HS-27A (cell line): ENCODE measurements at regions not wholly inside any gene's neighbourhood (a gene's known extent, or its start where the extent isn't known, plus 50 kb on each side); places are given as distances from the start of the nearest gene placed in this dataset.

Experiments
- DNase-seq: peaks from one replicate; pipeline ENCODE4 v3.0.0-alpha.2; 2012; ENCODE audit warnings: low read depth, missing footprints

- no peak for DNase-seq
Measured at GRCh38 chr13:22311734-22312404, 641.0 kb downstream of the FGF9 start.

GRCh38 chr13:22312405-22312803 lies 641.5 kb downstream of the FGF9 start:
- DNase-seq: no peak

- DNase-seq: no peak
Measured at GRCh38 chr13:22316494-22317025, 645.7 kb downstream of the FGF9 start.

GRCh38 chr13:22320991-22321390 lies 650.1 kb downstream of the FGF9 start:
- no peak for DNase-seq

GRCh38 chr13:22325761-22326160 lies 654.9 kb downstream of the FGF9 start:
- DNase-seq: no peak

GRCh38 chr13:22332416-22332815 lies 661.5 kb downstream of the FGF9 start:
- DNase-seq: no peak

GRCh38 chr13:22336460-22336859 lies 665.6 kb downstream of the FGF9 start:
- DNase-seq: no peak

- DNase-seq: no peak
Measured at GRCh38 chr13:22357132-22357531, 686.3 kb downstream of the FGF9 start.

GRCh38 chr13:22369090-22369489 lies 698.2 kb downstream of the FGF9 start:
- DNase-seq: no peak

- DNase-seq: no peak
Measured at GRCh38 chr13:22369840-22370239, 699.0 kb downstream of the FGF9 start.

- DNase-seq: no peak
Measured at GRCh38 chr13:22372261-22372660, 701.4 kb downstream of the FGF9 start.

- no peak for DNase-seq
Measured at GRCh38 chr13:22375151-22375550, 704.3 kb downstream of the FGF9 start.

GRCh38 chr13:22387899-22388298 lies 717.0 kb downstream of the FGF9 start:
- no peak for DNase-seq

- no peak for DNase-seq
Measured at GRCh38 chr13:22399801-22400420, 729.0 kb downstream of the FGF9 start.

- no peak for DNase-seq
Measured at GRCh38 chr13:22402682-22403081, 731.8 kb downstream of the FGF9 start.

GRCh38 chr13:22403144-22403543 lies 732.3 kb downstream of the FGF9 start:
- no peak for DNase-seq

- DNase-seq: no peak
Measured at GRCh38 chr13:22405891-22406290, 735.0 kb downstream of the FGF9 start.

- no peak for DNase-seq
Measured at GRCh38 chr13:22412452-22412851, 741.6 kb downstream of the FGF9 start.

- DNase-seq: no peak
Measured at GRCh38 chr13:22422023-22422422, 751.1 kb downstream of the FGF9 start.

- DNase-seq: no peak
Measured at GRCh38 chr13:22422712-22423111, 751.8 kb downstream of the FGF9 start.

- DNase-seq: no peak
Measured at GRCh38 chr13:22423261-22423660, 752.4 kb downstream of the FGF9 start.

GRCh38 chr13:22425087-22425486 lies 754.2 kb downstream of the FGF9 start:
- no peak for DNase-seq

- DNase-seq: no peak
Measured at GRCh38 chr13:22427066-22427465, 753.7 kb upstream of the SGCG start.

- no peak for DNase-seq
Measured at GRCh38 chr13:22427783-22428182, 753.0 kb upstream of the SGCG start.
